NCI-H345 treated with DMSO at 0.1 percent for 48 hours (cell line): ENCODE measurements at regions not wholly inside any gene's neighbourhood (a gene's known extent, or its start where the extent isn't known, plus 50 kb on each side); places are given as distances from the start of the nearest gene placed in this dataset.
"Not testable (repeated sequence)": the region's sequence is repeated elsewhere in the genome, so short reads cannot be mapped to it uniquely, and the experiment has no call there.

Source experiments
- DNase-seq: peaks from one replicate; lab custom pipeline; 2025; ENCODE audit not compliant: unreplicated experiment; lab: John Stamatoyannopoulos, UW

- DNase-seq = no peak
Observed at GRCh38 chr16:75780669-75781068, 54.4 kb upstream of the CPHXL start.

GRCh38 chr16:75781683-75782343, 55.5 kb upstream of the CPHXL start:
- no peak for DNase-seq

GRCh38 chr16:75787440-75787839, 61.1 kb upstream of the CPHXL start:
- DNase-seq = no peak

GRCh38 chr16:75789237-75789636, 62.9 kb upstream of the CPHXL start:
- DNase-seq = peak; percentile 27

- no peak for DNase-seq
Observed at GRCh38 chr16:75792771-75793492, 66.6 kb upstream of the CPHXL start.

GRCh38 chr16:75793641-75794040, 67.4 kb upstream of the CPHXL start:
- DNase-seq = no peak

GRCh38 chr16:75794426-75794825, 68.1 kb upstream of the CPHXL start:
- no peak for DNase-seq

- DNase-seq = no peak
Observed at GRCh38 chr16:75798714-75799113, 72.4 kb upstream of the CPHXL start.

- no peak for DNase-seq
Observed at GRCh38 chr16:75801307-75801706, 75.0 kb upstream of the CPHXL start.

GRCh38 chr16:75803753-75804152, 77.5 kb upstream of the CPHXL start:
- no peak for DNase-seq

GRCh38 chr16:75804368-75804767, 78.1 kb upstream of the CPHXL start:
- DNase-seq = no peak

GRCh38 chr16:75805946-75806345, 79.7 kb upstream of the CPHXL start:
- DNase-seq = no peak

- DNase-seq = no peak
Observed at GRCh38 chr16:75806487-75806886, 80.2 kb upstream of the CPHXL start.

GRCh38 chr16:75810342-75810741, 84.1 kb upstream of the CPHXL start:
- DNase-seq = no peak

GRCh38 chr16:75811020-75811634, 84.8 kb upstream of the CPHXL start:
- DNase-seq = no peak

- DNase-seq = no peak
Observed at GRCh38 chr16:75818491-75818890, 92.2 kb upstream of the CPHXL start.

- no peak for DNase-seq
Observed at GRCh38 chr16:75820672-75821071, 94.4 kb upstream of the CPHXL start.

- DNase-seq = no peak
Observed at GRCh38 chr16:75821117-75821516, 94.8 kb upstream of the CPHXL start.

GRCh38 chr16:75825750-75826149, 99.5 kb upstream of the CPHXL start:
- DNase-seq = not testable (repeated sequence)

- DNase-seq = not testable (repeated sequence)
Observed at GRCh38 chr16:75827372-75828038, 101.2 kb upstream of the CPHXL start.

GRCh38 chr16:75833385-75833784, 107.1 kb upstream of the CPHXL start:
- DNase-seq = not testable (repeated sequence)
